Natural killer cell treated with Interleukin-12 subunit alpha and Interleukin-12 subunit beta and Interleukin-15 and Interleukin-18, amount 100 ng/mL, for 72 hours (primary cell): ENCODE measurements at regions not wholly inside any gene's neighbourhood (a gene's known extent, or its start where the extent isn't known, plus 50 kb on each side); places are given as distances from the start of the nearest gene placed in this dataset.

Experiments
- ATAC-seq, 2 donors: fragments of 150-1000 bp; cut with Tn5 transposase in 1 of 2; sonication (Bioruptor Pico), chemical (Tn5 transposase) in 1 of 2; 2 replicates each; pipeline ENCODE4 v1.10.0; 2021
- DNase-seq: peaks from one replicate; pipeline ENCODE4 v3.0.0; 2022; ENCODE audit warnings: low spot score
- H3K27ac Mint-ChIP-seq, 2 donors: 1 replicate in 1 of 2; 2 replicates in 1 of 2; pipeline ENCODE4 v1.8.0; 2022; ENCODE audit warnings: mixed read lengths in 2 of 2, mild to moderate bottlenecking in 1 of 2, moderate library complexity in 1 of 2
- H3K27me3 Mint-ChIP-seq, 2 donors: 1 replicate in 1 of 2; 2 replicates in 1 of 2; pipeline ENCODE4 v1.8.0; 2022; ENCODE audit warnings: mixed read lengths in 2 of 2
- H3K36me3 Mint-ChIP-seq: one replicate; pipeline ENCODE4 v1.8.0; 2022; ENCODE audit warnings: mixed read lengths
- H3K4me1 Mint-ChIP-seq, 2 donors: 1 replicate in 1 of 2; 2 replicates in 1 of 2; pipeline ENCODE4 v1.8.0; 2022; ENCODE audit warnings: low read depth in 2 of 2, mixed read lengths in 2 of 2, mild to moderate bottlenecking in 1 of 2
- H3K4me3 Mint-ChIP-seq: one replicate; pipeline ENCODE4 v1.8.0; 2022; ENCODE audit warnings: mixed read lengths
- H3K9me3 Mint-ChIP-seq: 2 replicates; pipeline ENCODE4 v1.8.0; 2022; ENCODE audit warnings: mixed read lengths

DNA sequence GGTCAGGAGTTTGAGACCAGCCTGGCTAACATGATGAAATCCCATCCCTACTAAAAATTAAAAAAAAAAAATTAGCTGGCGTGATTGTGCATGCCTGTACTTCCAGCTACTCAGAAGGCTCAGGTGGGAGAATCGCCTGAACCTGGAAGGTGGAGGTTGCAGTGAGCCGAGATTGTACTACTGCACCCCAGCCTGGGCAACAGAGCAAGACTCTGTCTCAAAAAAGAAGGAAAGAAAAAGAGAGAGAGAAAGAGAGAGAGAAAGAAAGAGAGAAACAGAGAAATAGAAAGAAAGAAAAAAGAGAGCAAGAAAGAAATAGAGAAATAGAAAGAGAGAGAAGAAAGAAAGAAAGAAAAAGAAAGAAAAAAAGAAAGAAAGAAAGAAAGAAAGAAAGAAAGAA is 292.8 kb upstream of the KLF6 start:
- ATAC-seq = no peak
- DNase-seq = no peak
- Mint-ChIP-seq H3K27ac (peak overlapping the region; percentile 31 to 70), H3K4me1 (peaks cover 39 to 61% of the 10 kb centered on the region in 2 donors), H3K36me3 (no peaks in the 10 kb centered on the region), H3K4me3 (no peak overlapping the region), H3K27me3 (no peaks in the 10 kb centered on the region), H3K9me3 (no peaks in the 10 kb centered on the region)

- Mint-ChIP-seq H3K27ac (peak overlapping the region; percentile 3 to 31), H3K36me3 (no peaks in the 10 kb centered on the region), H3K4me1 (peaks cover 39 to 61% of the 10 kb centered on the region in 2 donors), H3K4me3 (no peak overlapping the region), H3K9me3 (no peaks in the 10 kb centered on the region), H3K27me3 (no peaks in the 10 kb centered on the region)
- ATAC-seq = no peak
- no peak for DNase-seq
These were observed 292.0 kb upstream of the KLF6 start for GRCh38 chr10:4076983-4077382.

GRCh38 chr10:4075443-4075842 is 290.4 kb upstream of the KLF6 start:
- Mint-ChIP-seq H3K4me3 (peak overlapping the region; percentile 81), H3K9me3 (no peaks in the 10 kb centered on the region), H3K27me3 (no peaks in the 10 kb centered on the region), H3K27ac (peak overlapping the region; percentile 52 to 70), H3K36me3 (no peaks in the 10 kb centered on the region), H3K4me1 (peaks cover 30 to 46% of the 10 kb centered on the region in 2 donors)
- no peak for DNase-seq
- no peak for ATAC-seq

GRCh38 chr10:4074545-4075407 is 289.8 kb upstream of the KLF6 start:
- no peaks in the 10 kb centered on the region for H3K9me3 Mint-ChIP-seq
- no peaks in the 10 kb centered on the region for H3K36me3 Mint-ChIP-seq
- DNase-seq (no peak), ATAC-seq (peak in 1 of 2 donors; percentile 64)
- peak overlapping the region; percentile 81 for H3K4me3 Mint-ChIP-seq
- H3K4me1 Mint-ChIP-seq = peaks cover 24 to 39% of the 10 kb centered on the region in 2 donors
- H3K27ac Mint-ChIP-seq = peak overlapping the region; percentile 52 to 70
- H3K27me3 Mint-ChIP-seq = no peaks in the 10 kb centered on the region

- peaks cover 23 to 37% of the 10 kb centered on the region in 2 donors for H3K4me1 Mint-ChIP-seq
- no peaks in the 10 kb centered on the region for H3K9me3 Mint-ChIP-seq
- peak overlapping the region in 1 of 2 donors; percentile 70 for H3K27ac Mint-ChIP-seq
- no peaks in the 10 kb centered on the region for H3K27me3 Mint-ChIP-seq
- no peaks in the 10 kb centered on the region for H3K36me3 Mint-ChIP-seq
- ATAC-seq = no peak
- H3K4me3 Mint-ChIP-seq = no peak overlapping the region
- DNase-seq = no peak
These were observed 288.9 kb upstream of the KLF6 start for GRCh38 chr10:4073912-4074311.

GRCh38 chr10:4070921-4071660 is 286.1 kb upstream of the KLF6 start:
- Mint-ChIP-seq H3K27ac (no peak overlapping the region), H3K4me3 (no peak overlapping the region), H3K4me1 (peaks cover 20 to 21% of the 10 kb centered on the region in 2 donors), H3K36me3 (no peaks in the 10 kb centered on the region), H3K27me3 (no peaks in the 10 kb centered on the region), H3K9me3 (no peaks in the 10 kb centered on the region)
- DNase-seq = no peak
- no peak for ATAC-seq

- Mint-ChIP-seq H3K27me3 (no peaks in the 10 kb centered on the region), H3K27ac (no peak overlapping the region), H3K4me1 (peaks cover 13% of the 10 kb centered on the region in 2 donors), H3K4me3 (no peak overlapping the region), H3K9me3 (no peaks in the 10 kb centered on the region), H3K36me3 (no peaks in the 10 kb centered on the region)
- DNase-seq = no peak
- ATAC-seq = no peak
These were observed 285.2 kb upstream of the KLF6 start for GRCh38 chr10:4070184-4070583.

DNA sequence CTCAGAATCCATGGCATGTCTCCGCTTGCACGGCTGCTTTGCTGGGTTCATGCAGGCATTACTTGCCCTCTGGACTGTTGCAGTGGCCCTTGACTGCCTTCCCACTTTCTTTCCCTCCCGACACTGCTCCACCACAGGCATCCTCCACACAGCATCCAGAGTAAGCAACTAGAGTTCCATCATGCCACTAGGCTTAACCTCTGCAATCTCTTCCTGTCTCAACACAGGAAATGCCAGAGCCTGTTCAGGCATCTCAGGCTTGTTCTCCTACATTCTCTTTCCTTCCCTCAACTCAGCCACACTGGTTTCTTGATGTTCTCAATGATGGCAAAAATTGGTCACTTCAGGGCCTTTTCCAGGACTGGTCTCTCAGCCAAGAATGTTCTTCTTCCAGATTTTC is 284.5 kb upstream of the KLF6 start:
- no peaks in the 10 kb centered on the region for H3K9me3 Mint-ChIP-seq
- no peak overlapping the region for H3K27ac Mint-ChIP-seq
- H3K4me3 Mint-ChIP-seq = no peak overlapping the region
- no peaks in the 10 kb centered on the region for H3K27me3 Mint-ChIP-seq
- DNase-seq (no peak), ATAC-seq (no peak)
- H3K4me1 Mint-ChIP-seq = peaks cover 6% of the 10 kb centered on the region in 2 donors
- no peaks in the 10 kb centered on the region for H3K36me3 Mint-ChIP-seq

- Mint-ChIP-seq H3K4me3 (no peak overlapping the region), H3K4me1 (peaks cover 0 to 3% of the 10 kb centered on the region in 2 donors), H3K9me3 (no peaks in the 10 kb centered on the region), H3K27me3 (no peaks in the 10 kb centered on the region), H3K36me3 (no peaks in the 10 kb centered on the region), H3K27ac (no peak overlapping the region)
- DNase-seq = no peak
- ATAC-seq = no peak
These were observed 283.6 kb upstream of the KLF6 start for GRCh38 chr10:4068629-4069028.

DNA sequence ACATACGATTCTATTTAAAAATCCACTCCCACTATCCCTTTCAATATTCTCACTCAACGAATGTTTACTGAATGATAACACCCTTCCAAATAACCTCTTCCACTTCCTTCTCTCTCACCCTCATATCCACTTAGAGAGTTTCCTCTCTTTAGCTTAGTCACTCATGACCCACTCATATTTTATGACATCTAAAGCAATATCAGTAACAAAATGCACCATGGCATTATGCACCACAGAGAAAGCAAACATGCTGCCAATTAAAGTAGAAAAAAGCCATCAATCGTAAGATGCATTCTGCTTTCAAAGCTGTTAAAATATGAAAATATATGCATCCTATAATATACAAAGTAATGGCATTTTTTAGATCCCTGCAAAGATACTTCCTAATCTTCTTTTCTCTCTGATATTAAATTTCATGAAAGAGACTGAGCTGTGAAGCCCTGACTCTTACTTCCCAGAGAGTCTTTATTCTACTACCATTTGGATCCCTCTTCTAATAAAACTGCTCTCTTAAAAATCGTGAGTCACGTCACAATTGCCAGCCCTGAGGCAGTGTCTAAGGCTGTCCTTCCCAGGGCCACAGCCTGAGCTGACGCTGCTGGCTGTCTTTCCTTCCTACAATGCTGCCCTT is 283.0 kb upstream of the KLF6 start:
- Mint-ChIP-seq H3K27ac (no peak overlapping the region), H3K4me1 (peaks cover 0 to 3% of the 10 kb centered on the region in 2 donors), H3K4me3 (no peak overlapping the region), H3K9me3 (no peaks in the 10 kb centered on the region), H3K27me3 (no peaks in the 10 kb centered on the region), H3K36me3 (no peaks in the 10 kb centered on the region)
- DNase-seq (no peak), ATAC-seq (no peak)

GRCh38 chr10:4067531-4067930 is 282.5 kb upstream of the KLF6 start:
- Mint-ChIP-seq H3K4me1 (peaks cover 0 to 3% of the 10 kb centered on the region in 2 donors), H3K4me3 (no peak overlapping the region), H3K27me3 (no peaks in the 10 kb centered on the region), H3K9me3 (no peaks in the 10 kb centered on the region), H3K36me3 (no peaks in the 10 kb centered on the region), H3K27ac (no peak overlapping the region)
- no peak for DNase-seq
- no peak for ATAC-seq

DNA sequence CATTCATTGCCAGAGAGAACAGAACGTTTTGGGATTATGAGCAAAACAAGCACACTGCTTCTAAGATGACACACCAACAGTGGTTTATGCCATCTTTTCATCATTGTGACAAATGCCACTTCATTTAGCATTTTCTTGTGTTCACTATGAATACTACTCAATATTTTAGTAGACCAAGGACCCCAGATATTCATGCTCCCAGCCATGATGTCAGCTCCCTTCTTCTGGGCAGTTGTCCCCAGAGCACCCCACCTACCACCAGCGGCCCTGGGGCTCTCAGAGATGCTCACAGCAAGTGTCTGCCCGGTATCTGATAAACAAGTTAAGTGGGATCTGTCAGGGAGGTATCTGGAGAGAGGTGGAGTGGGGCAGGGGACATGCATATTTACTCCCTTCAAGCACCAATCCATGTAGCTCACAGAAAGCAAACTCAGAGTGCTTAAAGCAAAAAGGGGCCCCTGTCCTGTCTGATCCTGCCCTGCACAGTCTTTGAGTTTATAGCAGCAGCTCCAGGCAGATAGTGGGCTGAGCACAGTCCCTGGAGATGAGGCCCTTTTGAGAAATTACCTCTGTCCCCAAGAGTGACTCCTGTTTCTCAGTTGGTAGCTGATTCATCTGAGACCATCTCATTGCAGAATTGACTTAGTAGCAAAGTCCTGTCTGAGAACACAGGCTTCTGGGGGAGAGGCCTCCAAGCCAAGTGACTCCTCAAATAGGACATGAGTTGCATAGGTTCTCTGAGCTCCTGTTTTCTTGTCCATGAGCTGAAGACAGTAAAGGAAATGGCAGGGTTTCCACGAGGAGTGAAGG is 281.8 kb upstream of the KLF6 start:
- ATAC-seq (peak in 1 of 2 donors; percentile 60), DNase-seq (no peak)
- Mint-ChIP-seq H3K4me1 (peaks cover 0 to 3% of the 10 kb centered on the region in 2 donors), H3K36me3 (no peaks in the 10 kb centered on the region), H3K9me3 (no peaks in the 10 kb centered on the region), H3K4me3 (no peak overlapping the region), H3K27ac (no peak overlapping the region), H3K27me3 (no peaks in the 10 kb centered on the region)

GRCh38 chr10:4064489-4064888 is 279.5 kb upstream of the KLF6 start:
- Mint-ChIP-seq H3K4me3 (no peak overlapping the region), H3K9me3 (no peaks in the 10 kb centered on the region), H3K36me3 (no peaks in the 10 kb centered on the region), H3K4me1 (peaks cover 5 to 10% of the 10 kb centered on the region in 2 donors), H3K27me3 (no peaks in the 10 kb centered on the region), H3K27ac (peak overlapping the region in 1 of 2 donors; percentile 83)
- ATAC-seq (no peak), DNase-seq (no peak)
